ES-I3 (cell line): ENCODE measurements at regions not wholly inside any gene's neighbourhood (a gene's known extent, or its start where the extent isn't known, plus 50 kb on each side); places are given as distances from the start of the nearest gene placed in this dataset.

ENCODE experiments used
- H3K36me3 ChIP-seq: 2 replicates; pipeline ENCODE4 v1.6.1; 2013; ENCODE audit warnings: mild to moderate bottlenecking, low read length, control low read depth, moderate library complexity; ENCODE audit not compliant: insufficient read depth
- H3K4me1 ChIP-seq: 2 replicates; pipeline ENCODE4 v1.6.1; 2013; ENCODE audit warnings: mild to moderate bottlenecking, control low read depth, low read length; ENCODE audit not compliant: insufficient read depth
- H3K9ac ChIP-seq: 2 replicates; pipeline ENCODE4 v1.6.1; 2013; ENCODE audit warnings: low read depth, mild to moderate bottlenecking, low read length, moderate library complexity
- H3K9me3 ChIP-seq: 2 replicates; pipeline ENCODE4 v1.6.1; 2013; ENCODE audit warnings: mild to moderate bottlenecking, low read length, moderate library complexity; ENCODE audit not compliant: control insufficient read depth, insufficient read depth

GRCh38 chr20:39378776-39379175 is 416.6 kb downstream of the DHX35 start:
- H3K9me3 ChIP-seq, result no peaks in the 10 kb centered on the region
- no peak overlapping the region for H3K9ac ChIP-seq
- no peaks in the 10 kb centered on the region for H3K4me1 ChIP-seq
- no peaks in the 10 kb centered on the region for H3K36me3 ChIP-seq

- Histone ChIP-seq H3K36me3 (no peaks in the 10 kb centered on the region), H3K9ac (no peak overlapping the region), H3K9me3 (no peaks in the 10 kb centered on the region), H3K4me1 (no peaks in the 10 kb centered on the region)
Measured at GRCh38 chr20:39376788-39377187, 414.6 kb downstream of the DHX35 start.

GRCh38 chr20:39364320-39364719 is 402.2 kb downstream of the DHX35 start:
- Histone ChIP-seq H3K9me3 (no peaks in the 10 kb centered on the region), H3K36me3 (no peaks in the 10 kb centered on the region), H3K4me1 (no peaks in the 10 kb centered on the region), H3K9ac (no peak overlapping the region)

- Histone ChIP-seq H3K9ac (no peak overlapping the region), H3K36me3 (no peaks in the 10 kb centered on the region), H3K4me1 (no peaks in the 10 kb centered on the region), H3K9me3 (no peaks in the 10 kb centered on the region)
Measured at GRCh38 chr20:39359981-39360620, 398.0 kb downstream of the DHX35 start.

GRCh38 chr20:39358052-39358451 is 395.9 kb downstream of the DHX35 start:
- no peaks in the 10 kb centered on the region for H3K36me3 ChIP-seq
- H3K9ac ChIP-seq, result no peak overlapping the region
- H3K4me1 ChIP-seq, result no peaks in the 10 kb centered on the region
- H3K9me3 ChIP-seq, result no peaks in the 10 kb centered on the region

GRCh38 chr20:39356908-39357307 is 394.8 kb downstream of the DHX35 start:
- H3K36me3 ChIP-seq, result no peaks in the 10 kb centered on the region
- H3K9me3 ChIP-seq, result no peaks in the 10 kb centered on the region
- no peaks in the 10 kb centered on the region for H3K4me1 ChIP-seq
- no peak overlapping the region for H3K9ac ChIP-seq

- Histone ChIP-seq H3K4me1 (no peaks in the 10 kb centered on the region), H3K9ac (no peak overlapping the region), H3K36me3 (no peaks in the 10 kb centered on the region), H3K9me3 (peaks cover 10% of the 10 kb centered on the region; the same call in 1 of the 2 replicates)
Measured at GRCh38 chr20:39349240-39349639, 387.1 kb downstream of the DHX35 start.

GRCh38 chr20:39347626-39348025 is 385.5 kb downstream of the DHX35 start:
- Histone ChIP-seq H3K9me3 (peaks cover 10% of the 10 kb centered on the region; the same call in 1 of the 2 replicates), H3K9ac (no peak overlapping the region), H3K4me1 (no peaks in the 10 kb centered on the region), H3K36me3 (no peaks in the 10 kb centered on the region)

- no peak overlapping the region for H3K9ac ChIP-seq
- no peaks in the 10 kb centered on the region for H3K4me1 ChIP-seq
- H3K36me3 ChIP-seq, result no peaks in the 10 kb centered on the region
- H3K9me3 ChIP-seq, result no peaks in the 10 kb centered on the region
Measured at GRCh38 chr20:39342463-39342862, 380.3 kb downstream of the DHX35 start.

GRCh38 chr20:39338469-39339376 is 376.6 kb downstream of the DHX35 start:
- no peak overlapping the region for H3K9ac ChIP-seq

GRCh38 chr20:39333211-39333610 is 371.1 kb downstream of the DHX35 start:
- no peaks in the 10 kb centered on the region for H3K4me1 ChIP-seq
- no peaks in the 10 kb centered on the region for H3K9me3 ChIP-seq
- H3K36me3 ChIP-seq, result no peaks in the 10 kb centered on the region
- no peak overlapping the region for H3K9ac ChIP-seq

More at GRCh38 chr20:39338469-39339376, 376.6 kb downstream of the DHX35 start:
- Histone ChIP-seq H3K9me3 (no peaks in the 10 kb centered on the region), H3K4me1 (no peaks in the 10 kb centered on the region), H3K36me3 (no peaks in the 10 kb centered on the region)

GRCh38 chr20:39328347-39328746 is 366.2 kb downstream of the DHX35 start:
- no peaks in the 10 kb centered on the region for H3K4me1 ChIP-seq
- no peak overlapping the region for H3K9ac ChIP-seq
- H3K36me3 ChIP-seq, result no peaks in the 10 kb centered on the region
- no peaks in the 10 kb centered on the region for H3K9me3 ChIP-seq

- no peak overlapping the region for H3K9ac ChIP-seq
- H3K9me3 ChIP-seq, result no peaks in the 10 kb centered on the region
- no peaks in the 10 kb centered on the region for H3K4me1 ChIP-seq
- no peaks in the 10 kb centered on the region for H3K36me3 ChIP-seq
Measured at GRCh38 chr20:39326050-39326449, 363.9 kb downstream of the DHX35 start.

GRCh38 chr20:39318911-39319310 is 356.8 kb downstream of the DHX35 start:
- H3K9ac ChIP-seq, result no peak overlapping the region
- no peaks in the 10 kb centered on the region for H3K4me1 ChIP-seq
- no peaks in the 10 kb centered on the region for H3K36me3 ChIP-seq
- no peaks in the 10 kb centered on the region for H3K9me3 ChIP-seq

GRCh38 chr20:39312676-39313075 is 350.5 kb downstream of the DHX35 start:
- H3K4me1 ChIP-seq, result peaks cover 8% of the 10 kb centered on the region; the same call in 1 of the 2 replicates
- H3K9ac ChIP-seq, result no peak overlapping the region
- no peaks in the 10 kb centered on the region for H3K9me3 ChIP-seq
- H3K36me3 ChIP-seq, result no peaks in the 10 kb centered on the region
